HG03196 (cell line): ENCODE measurements at regions not wholly inside any gene's neighbourhood (a gene's known extent, or its start where the extent isn't known, plus 50 kb on each side); places are given as distances from the start of the nearest gene placed in this dataset.

ENCODE experiments used
- ATAC-seq: cut with Tn5 transposase; IDR thresholded peaks from one replicate; pipeline ENCODE4 v1.9.1; 2021; ENCODE audit not compliant: unreplicated experiment

- no peak for ATAC-seq
These were observed 57.2 kb downstream of the C16orf82 start for GRCh38 chr16:27123795-27124409.

GRCh38 chr16:27127308-27127707 lies 60.6 kb downstream of the C16orf82 start:
- ATAC-seq: no peak

- ATAC-seq: no peak
These were observed 62.7 kb downstream of the C16orf82 start for GRCh38 chr16:27129401-27129800.

GRCh38 chr16:27138257-27138656 lies 65.1 kb upstream of the KDM8 start:
- ATAC-seq: no peak

GRCh38 chr16:27145630-27146029 lies 57.7 kb upstream of the KDM8 start:
- ATAC-seq: no peak

GRCh38 chr16:27149986-27150385 lies 53.3 kb upstream of the KDM8 start:
- ATAC-seq: peak; percentile 77

- ATAC-seq: no peak
These were observed 51.2 kb upstream of the KDM8 start for GRCh38 chr16:27152121-27152520.

- no peak for ATAC-seq
These were observed 50.5 kb upstream of the KDM8 start for GRCh38 chr16:27152801-27153200.
